HS-27A (cell line): ENCODE measurements at regions not wholly inside any gene's neighbourhood (a gene's known extent, or its start where the extent isn't known, plus 50 kb on each side); places are given as distances from the start of the nearest gene placed in this dataset.

Experiments
- DNase-seq: peaks from one replicate; pipeline ENCODE4 v3.0.0-alpha.2; 2012; ENCODE audit warnings: low read depth, missing footprints

- no peak for DNase-seq
These were observed 239.1 kb downstream of the KLF12 start for GRCh38 chr13:73894995-73895571.

- no peak for DNase-seq
These were observed 240.4 kb downstream of the KLF12 start for GRCh38 chr13:73893833-73894232.

- no peak for DNase-seq
These were observed 242.4 kb downstream of the KLF12 start for GRCh38 chr13:73891805-73892204.

GRCh38 chr13:73883162-73883561, 251.0 kb downstream of the KLF12 start:
- no peak for DNase-seq

GRCh38 chr13:73880365-73880764, 253.8 kb downstream of the KLF12 start:
- no peak for DNase-seq

GRCh38 chr13:73879346-73880015, 254.7 kb downstream of the KLF12 start:
- no peak for DNase-seq

- no peak for DNase-seq
These were observed 256.8 kb downstream of the KLF12 start for GRCh38 chr13:73877399-73877798.

- DNase-seq: no peak
These were observed 257.9 kb downstream of the KLF12 start for GRCh38 chr13:73876323-73876722.

- no peak for DNase-seq
These were observed 260.0 kb downstream of the KLF12 start for GRCh38 chr13:73873940-73874830.

- DNase-seq: no peak
These were observed 261.8 kb downstream of the KLF12 start for GRCh38 chr13:73872397-73872796.

GRCh38 chr13:73870970-73871935, 263.0 kb downstream of the KLF12 start:
- peak; percentile 15 for DNase-seq

- DNase-seq: no peak
These were observed 264.0 kb downstream of the KLF12 start for GRCh38 chr13:73870036-73870741.

GRCh38 chr13:73865027-73865426, 269.2 kb downstream of the KLF12 start:
- no peak for DNase-seq

- DNase-seq: no peak
These were observed 273.1 kb downstream of the KLF12 start for GRCh38 chr13:73861136-73861535.

GRCh38 chr13:73860501-73860900, 273.7 kb downstream of the KLF12 start:
- no peak for DNase-seq

- no peak for DNase-seq
These were observed 274.4 kb downstream of the KLF12 start for GRCh38 chr13:73859841-73860240.

GRCh38 chr13:73857106-73857505, 277.1 kb downstream of the KLF12 start:
- DNase-seq: no peak

- DNase-seq: no peak
These were observed 283.1 kb downstream of the KLF12 start for GRCh38 chr13:73851104-73851503.

- no peak for DNase-seq
These were observed 283.9 kb downstream of the KLF12 start for GRCh38 chr13:73850104-73850873.

- no peak for DNase-seq
These were observed 284.9 kb downstream of the KLF12 start for GRCh38 chr13:73849292-73849691.
